Fibroblast of lung (primary cell): ENCODE measurements at regions not wholly inside any gene's neighbourhood (a gene's known extent, or its start where the extent isn't known, plus 50 kb on each side); places are given as distances from the start of the nearest gene placed in this dataset.

Experiments used
- DNase-seq, 2 donors: peaks; one replicate each; pipeline versions ENCODE4 v3.0.0 to v3.0.0-alpha.2; 2010; ENCODE audit warnings: low read depth in 2 of 2
- H2AFZ ChIP-seq: 2 replicates; pipeline ENCODE4 v1.5.1; 2012; ENCODE audit warnings: low read length, control low read depth, inconsistent platforms
- H3K27ac ChIP-seq: 2 replicates; pipeline ENCODE4 v1.5.1; 2011; ENCODE audit warnings: low read length, control low read depth; ENCODE audit not compliant: insufficient read depth
- H3K27me3 ChIP-seq: 2 replicates; pipeline ENCODE4 v1.5.1; 2011; ENCODE audit warnings: mild to moderate bottlenecking, low read length; ENCODE audit not compliant: control insufficient read depth, insufficient read depth
- H3K36me3 ChIP-seq: 2 replicates; pipeline ENCODE4 v1.5.1; 2011; ENCODE audit warnings: low read length; ENCODE audit not compliant: control insufficient read depth, insufficient read depth
- H3K4me1 ChIP-seq: 2 replicates; pipeline ENCODE4 v1.5.1; 2011; ENCODE audit warnings: low read length; ENCODE audit not compliant: control insufficient read depth, insufficient read depth; ENCODE audit errors: extremely low read depth
- H3K4me2 ChIP-seq: 2 replicates; pipeline ENCODE4 v1.5.1; 2011; ENCODE audit warnings: low read length, control low read depth; ENCODE audit not compliant: insufficient read depth; ENCODE audit errors: extremely low read depth
- H3K4me3 ChIP-seq, 4 experiments: fragments of 200-600 bp in 1 of 4; sonication (generic) in 1 of 4; replicated peaks in 1 of 4; 2 replicates each; pipeline ENCODE4 v1.5.1; 2011 to 2016; ENCODE audit warnings: low read length in 4 of 4, low read depth in 3 of 4, mild to moderate bottlenecking in 3 of 4, control low read depth in 2 of 4, inconsistent platforms in 1 of 4, mixed read lengths in 1 of 4; ENCODE audit not compliant: insufficient read depth in 1 of 4; ENCODE audit errors: control extremely low read depth in 1 of 4
- H3K79me2 ChIP-seq: 2 replicates; pipeline ENCODE4 v1.5.1; 2012; ENCODE audit warnings: mild to moderate bottlenecking, low read length, inconsistent platforms; ENCODE audit not compliant: control insufficient read depth, insufficient read depth
- H3K9ac ChIP-seq: 2 replicates; pipeline ENCODE4 v1.5.1; 2011; ENCODE audit warnings: mild to moderate bottlenecking, low read length, control low read depth; ENCODE audit not compliant: insufficient read depth
- H3K9me3 ChIP-seq: 2 replicates; pipeline ENCODE4 v1.5.1; 2012; ENCODE audit warnings: low read depth, low read length; ENCODE audit not compliant: control insufficient read depth, insufficient read depth
- H4K20me1 ChIP-seq: 2 replicates; pipeline ENCODE4 v1.5.1; 2011; ENCODE audit warnings: low read length; ENCODE audit not compliant: control insufficient read depth, insufficient read depth; ENCODE audit errors: extremely low read depth
- CTCF ChIP-seq, 2 donors: IDR thresholded peaks in 1 of 2; conservative IDR thresholded peaks in 1 of 2; 1 replicate in 1 of 2; 2 replicates in 1 of 2; pipeline ENCODE4 v1.5.1; 2011 to 2012; ENCODE audit warnings: low read length in 2 of 2, control low read depth in 1 of 2, inconsistent platforms in 1 of 2, low read depth in 1 of 2, mild to moderate bottlenecking in 1 of 2
- EZH2 ChIP-seq: IDR thresholded peaks from 2 replicates; pipeline ENCODE4 v1.5.1; 2012; ENCODE audit warnings: low read length, control low read depth, mild to moderate bottlenecking; ENCODE audit errors: missing control alignments

- H3K4me3 ChIP-seq: no peak overlapping the region
- no peaks in the 10 kb centered on the region for H3K9me3 ChIP-seq
- no peak for DNase-seq
- no peak overlapping the region for H3K27ac ChIP-seq
- no peaks in the 10 kb centered on the region for H3K4me1 ChIP-seq
- no peaks in the 10 kb centered on the region for H3K79me2 ChIP-seq
- H3K4me2 ChIP-seq: no peak overlapping the region
- no peak overlapping the region for H2AFZ ChIP-seq
- no peaks in the 10 kb centered on the region for H3K36me3 ChIP-seq
- TF ChIP-seq CTCF (conservative IDR thresholded peaks at IDR 0.05 in 1 of 2, IDR thresholded peaks at IDR 0.05 in 1 of 2; ENCODE audit: low read depth in 1 of 2, low read length in 2 of 2) (no peak), EZH2 (no peak)
- H3K9ac ChIP-seq: no peak overlapping the region
- H4K20me1 ChIP-seq: no peaks in the 10 kb centered on the region
- H3K27me3 ChIP-seq: no peaks in the 10 kb centered on the region
These were observed 81.1 kb upstream of the CD2AP start for GRCh38 chr6:47396401-47397069.

DNA sequence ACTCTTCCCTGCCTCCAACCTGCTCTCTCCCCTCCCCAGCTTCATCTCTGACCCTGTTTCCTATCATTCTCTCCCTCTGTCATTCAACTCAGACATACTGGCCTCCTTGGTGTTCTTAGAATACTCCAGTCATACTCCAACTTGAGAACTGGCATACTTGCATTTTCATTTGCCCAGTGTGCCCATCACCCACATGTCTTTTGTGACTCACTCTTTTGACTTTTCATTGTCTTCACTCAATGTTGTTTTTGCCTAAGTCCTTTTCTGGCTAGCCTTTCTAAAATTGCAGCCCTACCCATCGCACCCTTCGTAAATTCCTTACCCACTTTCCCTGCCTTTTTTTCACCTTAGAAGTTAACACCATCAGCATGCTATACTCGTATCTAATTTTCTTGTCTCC lies 77.0 kb upstream of the CD2AP start:
- Histone ChIP-seq H3K4me2 (no peak overlapping the region), H3K9me3 (no peaks in the 10 kb centered on the region), H2AFZ (no peak overlapping the region), H3K27ac (no peak overlapping the region), H3K36me3 (no peaks in the 10 kb centered on the region), H3K4me3 (no peak overlapping the region), H3K4me1 (no peaks in the 10 kb centered on the region), H3K27me3 (no peaks in the 10 kb centered on the region), H4K20me1 (no peaks in the 10 kb centered on the region), H3K9ac (no peak overlapping the region), H3K79me2 (no peaks in the 10 kb centered on the region)
- TF ChIP-seq EZH2: no peak
- no peak for TF ChIP-seq CTCF (conservative IDR thresholded peaks at IDR 0.05 in 1 of 2, IDR thresholded peaks at IDR 0.05 in 1 of 2; ENCODE audit: low read depth in 1 of 2, low read length in 2 of 2)
- DNase-seq: no peak

GRCh38 chr6:47402081-47402480 lies 75.5 kb upstream of the CD2AP start:
- H3K27ac ChIP-seq: no peak overlapping the region
- no peak overlapping the region for H3K4me2 ChIP-seq
- no peak for DNase-seq
- H3K36me3 ChIP-seq: no peaks in the 10 kb centered on the region
- no peaks in the 10 kb centered on the region for H3K79me2 ChIP-seq
- no peaks in the 10 kb centered on the region for H3K27me3 ChIP-seq
- H3K9ac ChIP-seq: no peak overlapping the region
- H2AFZ ChIP-seq: no peak overlapping the region
- H3K4me3 ChIP-seq: no peak overlapping the region
- TF ChIP-seq CTCF (conservative IDR thresholded peaks at IDR 0.05 in 1 of 2, IDR thresholded peaks at IDR 0.05 in 1 of 2; ENCODE audit: low read depth in 1 of 2, low read length in 2 of 2): no peak
- no peak for TF ChIP-seq EZH2
- H3K4me1 ChIP-seq: no peaks in the 10 kb centered on the region
- H4K20me1 ChIP-seq: no peaks in the 10 kb centered on the region
- no peaks in the 10 kb centered on the region for H3K9me3 ChIP-seq
